Calu3 (cell line): ENCODE measurements at regions not wholly inside any gene's neighbourhood (a gene's known extent, or its start where the extent isn't known, plus 50 kb on each side); places are given as distances from the start of the nearest gene placed in this dataset.

Source experiments
- BruUV-seq: library from RNA; stranded (reverse); fragments of 400-500 nt; replicated peaks from 2 replicates; lab custom pipeline; 2021; lab: Mats Ljungman, UMichigan
- CTCF ChIA-PET: fragments of 300-600 bp; sonication (Branson Sonifier 250); formaldehyde crosslinking; loops from one replicate; lab custom pipeline; 2022; ENCODE audit warnings: antibody characterized with exemption; lab: Charles Lee
- DNase-seq: peaks from one replicate; pipeline ENCODE4 v3.0.0; 2022
- H3K27ac Mint-ChIP-seq: one replicate; pipeline ENCODE4 v1.8.0; 2022; ENCODE audit warnings: mixed read lengths; ENCODE audit not compliant: unreplicated experiment
- H3K27me3 Mint-ChIP-seq: one replicate; pipeline ENCODE4 v1.8.0; 2022; ENCODE audit warnings: mixed read lengths; ENCODE audit not compliant: unreplicated experiment
- H3K36me3 Mint-ChIP-seq: one replicate; pipeline ENCODE4 v1.8.0; 2022; ENCODE audit warnings: mild to moderate bottlenecking, moderate library complexity, mixed read lengths; ENCODE audit not compliant: insufficient read depth, unreplicated experiment
- H3K4me1 Mint-ChIP-seq: one replicate; pipeline ENCODE4 v1.8.0; 2022; ENCODE audit warnings: mild to moderate bottlenecking, low read depth, mixed read lengths; ENCODE audit not compliant: unreplicated experiment
- H3K4me3 Mint-ChIP-seq: one replicate; pipeline ENCODE4 v1.8.0; 2022; ENCODE audit warnings: mild to moderate bottlenecking, low read depth, moderate library complexity, mixed read lengths; ENCODE audit not compliant: unreplicated experiment
- H3K9me3 Mint-ChIP-seq: one replicate; pipeline ENCODE4 v1.8.0; 2022; ENCODE audit warnings: low read depth, mixed read lengths; ENCODE audit not compliant: unreplicated experiment
- CTCF ChIP-seq: fragments of 200-600 bp; IDR thresholded peaks from one replicate; pipeline ENCODE4 v1.8.0; 2022; ENCODE audit warnings: antibody characterized with exemption; ENCODE audit not compliant: unreplicated experiment
- intact Hi-C: fragments of 100-400 bp; cut with micrococcal nuclease; formaldehyde crosslinking; loops from one replicate; pipeline ENCODE4 v1.10.0; 2022; ENCODE audit not compliant: unreplicated experiment

- H3K36me3 Mint-ChIP-seq, result peaks cover 23% of the 10 kb centered on the region
- CTCF ChIA-PET, result no interaction called here
- no TSS peak for BruUV-seq
- H3K9me3 Mint-ChIP-seq, result no peaks in the 10 kb centered on the region
- no peaks in the 10 kb centered on the region for H3K27me3 Mint-ChIP-seq
- H3K4me3 Mint-ChIP-seq, result no peak overlapping the region
- TF ChIP-seq CTCF, result no peak
- peaks cover 44% of the 10 kb centered on the region for H3K4me1 Mint-ChIP-seq
- DNase-seq, result no peak
- H3K27ac Mint-ChIP-seq, result peak overlapping the region; percentile 2
- intact Hi-C loops, result no loop called here
These were observed 126.1 kb upstream of the CPEB4 start for GRCh38 chr5:173762045-173762444.

GRCh38 chr5:173762930-173763329 is 125.2 kb upstream of the CPEB4 start:
- H3K36me3 Mint-ChIP-seq, result peaks cover 23% of the 10 kb centered on the region
- H3K4me1 Mint-ChIP-seq, result peaks cover 49% of the 10 kb centered on the region
- CTCF ChIA-PET, result no interaction called here
- no peak for TF ChIP-seq CTCF
- no peak overlapping the region for H3K4me3 Mint-ChIP-seq
- intact Hi-C loops, result no loop called here
- H3K27me3 Mint-ChIP-seq, result no peaks in the 10 kb centered on the region
- DNase-seq, result no peak
- no peaks in the 10 kb centered on the region for H3K9me3 Mint-ChIP-seq
- H3K27ac Mint-ChIP-seq, result peak overlapping the region; percentile 96
- no TSS peak for BruUV-seq

DNA sequence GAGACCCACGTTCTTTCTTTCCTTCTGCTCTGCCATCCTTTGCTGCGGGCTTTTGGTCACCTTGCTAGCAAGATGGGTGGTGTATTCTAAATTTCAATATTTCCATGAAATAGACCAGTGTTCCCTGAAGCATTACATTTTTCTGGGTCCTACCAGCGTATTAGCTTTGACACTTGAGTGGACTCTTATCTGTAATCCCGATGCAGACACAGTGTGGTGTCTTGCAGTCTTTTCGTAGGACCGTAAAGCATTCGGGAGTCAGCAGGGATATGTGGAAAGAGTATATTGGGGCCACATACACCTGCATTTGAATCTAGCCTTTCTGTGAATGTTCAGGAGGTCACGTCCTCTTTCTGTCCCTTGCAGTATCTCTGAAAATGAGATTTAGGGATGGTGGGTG is 124.7 kb upstream of the CPEB4 start:
- CTCF ChIA-PET, result interaction anchor here (1.0 kb wide), 1 partner anchor 59 kb away, joined by 3 read pairs; no protein-coding TSS in a partner anchor
- TF ChIP-seq CTCF, result no peak
- Mint-ChIP-seq H3K36me3 (peaks cover 23% of the 10 kb centered on the region), H3K27ac (peak overlapping the region; percentile 96), H3K27me3 (no peaks in the 10 kb centered on the region), H3K9me3 (no peaks in the 10 kb centered on the region), H3K4me3 (no peak overlapping the region), H3K4me1 (peaks cover 51% of the 10 kb centered on the region)
- no peak for DNase-seq
- no TSS peak for BruUV-seq
- intact Hi-C loops, result no loop called here

GRCh38 chr5:173764332-173765028 is 123.7 kb upstream of the CPEB4 start:
- TF ChIP-seq CTCF, result no peak
- peak overlapping the region; percentile 27 for H3K4me3 Mint-ChIP-seq
- no TSS peak for BruUV-seq
- H3K27me3 Mint-ChIP-seq, result no peaks in the 10 kb centered on the region
- intact Hi-C loops, result loop anchor here (1.0 to 5.0 kb wide), 3 partner anchors 60 to 208 kb away; no protein-coding TSS in a partner anchor
- H3K9me3 Mint-ChIP-seq, result no peaks in the 10 kb centered on the region
- CTCF ChIA-PET, result interaction anchor here (0.6 to 1.6 kb wide), 17 partner anchors 18 to 1224 kb away, joined by 3 to 7 read pairs (median 4); no protein-coding TSS in a partner anchor
- DNase-seq, result peak; percentile 92
- H3K27ac Mint-ChIP-seq, result peak overlapping the region; percentile 96
- H3K4me1 Mint-ChIP-seq, result peaks cover 51% of the 10 kb centered on the region
- peaks cover 28% of the 10 kb centered on the region for H3K36me3 Mint-ChIP-seq
